A549 (cell line): ENCODE measurements at regions not wholly inside any gene's neighbourhood (a gene's known extent, or its start where the extent isn't known, plus 50 kb on each side); places are given as distances from the start of the nearest gene placed in this dataset.
"Not testable (repeated sequence)": the region's sequence is repeated elsewhere in the genome, so short reads cannot be mapped to it uniquely, and the experiment has no call there.

Experiments used
- ATAC-seq, 2 experiments: fragments of 200-7000 bp in 1 of 2; fragments of >200 bp in 1 of 2; cut with Nextera tagmentation in 1 of 2; cut with Tn5 transposase in 1 of 2; 3 replicates each; pipeline versions ENCODE4 v1.8.0 to v1.9.1; 2018 to 2020; ENCODE audit warnings: mild to moderate bottlenecking in 1 of 2, moderate library complexity in 1 of 2
- CTCF ChIA-PET: fragments of 300-600 bp; sonication (Branson Sonifier 250); formaldehyde crosslinking; extraction: SDS; loops from one replicate; lab custom pipeline; 2021; ENCODE audit warnings: antibody characterized with exemption, inconsistent platforms; lab: Yijun Ruan, JAX
- POLR2A ChIA-PET: fragments of 350-600 bp; formaldehyde crosslinking; extraction: SDS; loops from one replicate; lab custom pipeline; 2021; ENCODE audit warnings: antibody characterized with exemption, inconsistent platforms; lab: Yijun Ruan, JAX
- DNase-seq, 2 experiments: peaks; one replicate each; pipeline versions ENCODE4 v3.0.0 to v3.0.0-alpha.2; 2011 to 2016; ENCODE audit warnings: low read depth in 1 of 2, low spot score in 1 of 2
- FAIRE-seq: peaks from 2 replicates; lab custom pipeline; 2011; peaks lifted over from hg19 to GRCh38; lab: Jason Lieb, UNC
- H3K27ac ChIP-seq, 2 experiments: fragments of >200 bp; sonication (Bioruptor Twin); formaldehyde crosslinking; 3 replicates each; pipeline ENCODE4 v1.5.1; 2016 to 2017
- H3K4me1 ChIP-seq: fragments of >200 bp; sonication (Bioruptor Twin); formaldehyde crosslinking; 3 replicates; pipeline ENCODE4 v1.6.1; 2016
- H3K4me2 ChIP-seq: fragments of >200 bp; sonication (Bioruptor Twin); formaldehyde crosslinking; 3 replicates; pipeline ENCODE4 v1.6.1; 2016
- H3K4me3 ChIP-seq: fragments of >200 bp; sonication (Bioruptor Twin); formaldehyde crosslinking; 3 replicates; pipeline ENCODE4 v1.5.1; 2016
- H3K9me3 ChIP-seq: fragments of >200 bp; sonication (Bioruptor Twin); formaldehyde crosslinking; 3 replicates; pipeline ENCODE4 v1.6.1; 2016
- CHD2 ChIP-seq: fragments of 150-350 bp; IDR thresholded peaks from 2 replicates; pipeline ENCODE4 v1.6.1; 2014; ENCODE audit warnings: low read length; ENCODE audit not compliant: partially characterized antibody
- FOSB ChIP-seq: fragments of 250-450 bp; sonication (Bioruptor Pico); IDR thresholded peaks from 2 replicates; pipeline ENCODE4 v1.5.0; 2020; ENCODE audit warnings: mild to moderate bottlenecking, moderate library complexity
- FOSL2 ChIP-seq, 2 experiments: fragments of 450-650 bp in 1 of 2; fragments of >200 bp in 1 of 2; sonication (Bioruptor Twin) in 1 of 2; formaldehyde crosslinking; IDR thresholded peaks; 2 replicates each; pipeline versions ENCODE4 v1.5.0 to v1.6.1; 2016 to 2020; ENCODE audit warnings: mild to moderate bottlenecking in 1 of 2, moderate library complexity in 1 of 2
- HDAC2 ChIP-seq: fragments of 200-600 bp; sonication (generic); IDR thresholded peaks from 2 replicates; pipeline ENCODE4 v1.6.1; 2016
- JUN ChIP-seq, 2 experiments: fragments of >200 bp; sonication (Bioruptor Twin); formaldehyde crosslinking; IDR thresholded peaks; 2 replicates in 1 of 2; 3 replicates in 1 of 2; pipeline ENCODE4 v1.6.1; 2016 to 2017
- KDM5A ChIP-seq: fragments of 200-600 bp; sonication (generic); IDR thresholded peaks from 2 replicates; pipeline ENCODE4 v1.6.1; 2016; ENCODE audit warnings: antibody characterized with exemption, mild to moderate bottlenecking
- MAZ ChIP-seq: fragments of 150-350 bp; IDR thresholded peaks from 2 replicates; pipeline ENCODE4 v1.6.1; 2014; ENCODE audit warnings: antibody characterized with exemption, low read depth, low read length, borderline replicate concordance
- NFE2L2 ChIP-seq: fragments of 150-350 bp; conservative IDR thresholded peaks from 2 replicates; pipeline ENCODE4 v1.6.1; 2014; ENCODE audit warnings: low read length
- NR3C1 ChIP-seq: fragments of >200 bp; sonication (Bioruptor Twin); formaldehyde crosslinking; IDR thresholded peaks from 3 replicates; pipeline ENCODE4 v1.6.1; 2017
- PHF8 ChIP-seq: fragments of 200-600 bp; sonication (generic); IDR thresholded peaks from 2 replicates; pipeline ENCODE4 v1.6.1; 2016; ENCODE audit warnings: low read depth, mild to moderate bottlenecking, antibody characterized with exemption, moderate library complexity, borderline replicate concordance
- POLR2AphosphoS2 ChIP-seq: conservative IDR thresholded peaks from 2 replicates; pipeline ENCODE4 v1.6.1; 2012; ENCODE audit warnings: low read length, improper control_type of control experiment, inconsistent platforms
- RAD21 ChIP-seq, 2 experiments: fragments of >200 bp in 1 of 2; sonication (Bioruptor Twin) in 1 of 2; formaldehyde crosslinking in 1 of 2; IDR thresholded peaks in 1 of 2; conservative IDR thresholded peaks in 1 of 2; 2 replicates in 1 of 2; 3 replicates in 1 of 2; pipeline ENCODE4 v1.6.1; 2012 to 2018; ENCODE audit warnings: inconsistent platforms in 1 of 2
- ZNF302 ChIP-seq: fragments of 250-450 bp; sonication (Bioruptor Pico); IDR thresholded peaks from 2 replicates; pipeline ENCODE4 v1.9.0; 2021; ENCODE audit warnings: inconsistent platforms, mild to moderate bottlenecking, moderate library complexity
- ZSCAN20 ChIP-seq: fragments of 250-450 bp; sonication (Bioruptor Pico); IDR thresholded peaks from 2 replicates; pipeline ENCODE4 v1.8.0; 2022; ENCODE audit warnings: mild to moderate bottlenecking, moderate library complexity
- WGBS: methylation state at CpG from one replicate; pipeline ENCODE4 v1.1.6; 2017; ENCODE audit errors: missing lambda C conversion rate; 5-methylcytosine and 5-hydroxymethylcytosine counted together
- TF ChIP-seq, protein P1 (sequence below): IDR thresholded peaks from 2 replicates; pipeline ENCODE4 v1.6.1; 2012; ENCODE audit warnings: low read depth, borderline replicate concordance
- TF ChIP-seq, protein P2 (sequence below): fragments of 200-600 bp; sonication (generic); IDR thresholded peaks from 2 replicates; pipeline ENCODE4 v1.6.1; 2016; ENCODE audit warnings: antibody characterized with exemption, mild to moderate bottlenecking, moderate library complexity
- TF ChIP-seq, protein P3 (sequence below): fragments of >200 bp; sonication (Bioruptor Twin); formaldehyde crosslinking; IDR thresholded peaks from 2 replicates; pipeline ENCODE4 v1.6.1; 2016

DNA sequence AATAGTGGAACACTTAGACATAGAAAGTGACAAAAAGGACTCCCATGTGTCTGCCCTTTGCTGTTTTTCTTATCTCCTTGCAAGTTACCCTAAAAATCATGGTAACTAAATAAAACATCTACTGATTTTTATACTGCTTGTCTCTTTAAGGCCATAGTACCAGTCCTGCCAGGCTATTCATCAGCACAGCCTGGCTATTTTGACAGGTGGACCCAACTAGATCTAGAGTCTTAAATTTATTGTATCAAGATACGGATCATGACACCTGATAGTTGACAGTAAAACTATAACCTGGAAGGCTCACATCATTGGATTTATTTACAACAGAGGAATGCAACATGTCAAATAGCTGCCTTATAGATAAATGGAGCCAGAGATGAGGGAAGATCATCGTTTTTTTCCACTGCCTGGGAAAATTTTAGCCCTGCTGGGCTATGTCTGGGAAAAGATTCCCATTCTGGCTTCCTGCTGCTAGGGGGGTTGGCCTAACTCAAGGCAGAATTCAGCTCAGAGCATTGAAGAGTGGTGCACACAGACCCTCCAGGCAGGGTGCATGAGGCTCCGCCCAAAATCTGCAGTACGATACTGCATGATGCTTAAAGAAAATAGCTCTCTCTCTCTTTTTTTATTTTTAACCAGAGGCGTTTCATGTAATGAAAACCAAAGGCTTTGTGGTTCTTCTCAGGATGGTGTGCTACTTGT lies 292.0 kb upstream of the FZD8 start:
- Histone ChIP-seq H3K9me3 (no peaks in the 10 kb centered on the region), H3K4me1 (0 out of 3 replicates have a peak, but pooled peaks cover 3% of the 10 kb centered on the region), H3K4me2 (0 out of 3 replicates have a peak overlapping the region, but pooled peaks have one; percentile 14), H3K27ac (no peak overlapping the region), H3K4me3 (no peak overlapping the region)
- ChIA-PET POLR2A (no interaction called here), CTCF (no interaction called here)
- DNase-seq (no peak), ATAC-seq (no peak), FAIRE-seq (no peak)
- TF ChIP-seq POLR2AphosphoS2 (no peak), ZSCAN20 (no peak), HDAC2 (no peak), NR3C1 (no peak), PHF8 (no peak), ZNF302 (CRISPR knock-in tag) (no peak), NFE2L2 (no peak), MAZ (no peak), FOSL2 (IDR thresholded peaks at IDR 0.05) (no peak), FOSL2 (CRISPR knock-in tag; IDR thresholded peaks at IDR 0.05) (no peak), RAD21 (conservative IDR thresholded peaks at IDR 0.05 in 1 of 2, IDR thresholded peaks at IDR 0.05 in 1 of 2) (no peak)
- TF ChIP-seq, protein P1, sequence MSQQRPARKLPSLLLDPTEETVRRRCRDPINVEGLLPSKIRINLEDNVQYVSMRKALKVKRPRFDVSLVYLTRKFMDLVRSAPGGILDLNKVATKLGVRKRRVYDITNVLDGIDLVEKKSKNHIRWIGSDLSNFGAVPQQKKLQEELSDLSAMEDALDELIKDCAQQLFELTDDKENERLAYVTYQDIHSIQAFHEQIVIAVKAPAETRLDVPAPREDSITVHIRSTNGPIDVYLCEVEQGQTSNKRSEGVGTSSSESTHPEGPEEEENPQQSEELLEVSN: no peak
- TF ChIP-seq, protein P2, sequence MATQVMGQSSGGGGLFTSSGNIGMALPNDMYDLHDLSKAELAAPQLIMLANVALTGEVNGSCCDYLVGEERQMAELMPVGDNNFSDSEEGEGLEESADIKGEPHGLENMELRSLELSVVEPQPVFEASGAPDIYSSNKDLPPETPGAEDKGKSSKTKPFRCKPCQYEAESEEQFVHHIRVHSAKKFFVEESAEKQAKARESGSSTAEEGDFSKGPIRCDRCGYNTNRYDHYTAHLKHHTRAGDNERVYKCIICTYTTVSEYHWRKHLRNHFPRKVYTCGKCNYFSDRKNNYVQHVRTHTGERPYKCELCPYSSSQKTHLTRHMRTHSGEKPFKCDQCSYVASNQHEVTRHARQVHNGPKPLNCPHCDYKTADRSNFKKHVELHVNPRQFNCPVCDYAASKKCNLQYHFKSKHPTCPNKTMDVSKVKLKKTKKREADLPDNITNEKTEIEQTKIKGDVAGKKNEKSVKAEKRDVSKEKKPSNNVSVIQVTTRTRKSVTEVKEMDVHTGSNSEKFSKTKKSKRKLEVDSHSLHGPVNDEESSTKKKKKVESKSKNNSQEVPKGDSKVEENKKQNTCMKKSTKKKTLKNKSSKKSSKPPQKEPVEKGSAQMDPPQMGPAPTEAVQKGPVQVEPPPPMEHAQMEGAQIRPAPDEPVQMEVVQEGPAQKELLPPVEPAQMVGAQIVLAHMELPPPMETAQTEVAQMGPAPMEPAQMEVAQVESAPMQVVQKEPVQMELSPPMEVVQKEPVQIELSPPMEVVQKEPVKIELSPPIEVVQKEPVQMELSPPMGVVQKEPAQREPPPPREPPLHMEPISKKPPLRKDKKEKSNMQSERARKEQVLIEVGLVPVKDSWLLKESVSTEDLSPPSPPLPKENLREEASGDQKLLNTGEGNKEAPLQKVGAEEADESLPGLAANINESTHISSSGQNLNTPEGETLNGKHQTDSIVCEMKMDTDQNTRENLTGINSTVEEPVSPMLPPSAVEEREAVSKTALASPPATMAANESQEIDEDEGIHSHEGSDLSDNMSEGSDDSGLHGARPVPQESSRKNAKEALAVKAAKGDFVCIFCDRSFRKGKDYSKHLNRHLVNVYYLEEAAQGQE: no peak
- TF ChIP-seq, protein P3, sequence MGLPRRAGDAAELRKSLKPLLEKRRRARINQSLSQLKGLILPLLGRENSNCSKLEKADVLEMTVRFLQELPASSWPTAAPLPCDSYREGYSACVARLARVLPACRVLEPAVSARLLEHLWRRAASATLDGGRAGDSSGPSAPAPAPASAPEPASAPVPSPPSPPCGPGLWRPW: no peak
- WGBS: 54% methylated on average over 5 of the region's 5 CpGs

DNA sequence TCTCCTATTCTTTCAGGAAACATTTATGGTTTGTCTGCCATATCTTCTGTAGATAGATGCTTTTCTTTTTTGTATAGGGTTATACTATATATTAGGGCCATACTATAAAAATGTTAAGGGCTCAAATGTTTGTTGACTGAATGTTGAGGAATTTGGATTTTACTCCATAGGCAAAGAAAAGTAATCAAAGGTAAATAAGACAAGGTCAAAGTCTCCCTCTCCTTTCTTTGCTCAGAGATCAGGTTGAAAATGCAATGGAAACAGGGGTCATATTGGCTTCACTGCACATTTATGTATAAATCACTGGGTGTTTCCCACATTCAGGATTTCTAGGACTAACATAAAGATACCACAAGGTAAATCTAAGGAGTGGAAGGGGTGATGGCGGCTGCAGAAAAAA lies 291.4 kb upstream of the FZD8 start:
- Histone ChIP-seq H3K4me2 (0 out of 3 replicates have a peak overlapping the region, but pooled peaks have one; percentile 14), H3K4me3 (no peak overlapping the region), H3K4me1 (0 out of 3 replicates have a peak, but pooled peaks cover 3% of the 10 kb centered on the region), H3K9me3 (no peaks in the 10 kb centered on the region), H3K27ac (no peak overlapping the region)
- DNase-seq (no peak), ATAC-seq (no peak), FAIRE-seq (no peak)
- CTCF ChIA-PET: no interaction called here
- POLR2A ChIA-PET: no interaction called here
- WGBS: 39% methylated on average over 1 of the region's 1 CpG
- no peak for TF ChIP-seq NR3C1
- no peak for TF ChIP-seq FOSB
- TF ChIP-seq CHD2: no peak

DNA sequence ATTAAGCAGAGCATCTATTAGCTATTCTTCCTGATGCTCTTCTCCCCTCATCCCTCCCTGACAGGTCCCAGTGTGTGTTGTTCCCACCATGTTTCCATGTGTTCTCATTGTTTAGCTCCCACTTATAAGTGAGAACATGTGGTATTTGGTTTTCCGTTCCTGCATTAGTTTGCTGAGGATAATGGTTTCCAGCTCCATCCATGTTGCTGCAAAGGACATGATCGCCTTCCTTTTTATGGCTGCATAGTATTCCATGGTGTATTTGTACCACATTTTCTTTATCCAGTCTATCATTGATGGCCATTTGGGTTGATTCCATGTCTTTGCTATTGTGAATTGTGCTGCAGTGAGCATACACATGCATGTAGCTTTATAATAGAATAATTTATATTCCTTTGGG lies 287.9 kb upstream of the FZD8 start:
- H3K4me2 ChIP-seq, H3K27ac ChIP-seq, H3K9me3 ChIP-seq, FAIRE-seq, CTCF ChIA-PET, POLR2A ChIA-PET, ATAC-seq, DNase-seq, H3K4me3 ChIP-seq, H3K4me1 ChIP-seq: not testable (repeated sequence)
- 73% methylated on average over 2 of the region's 2 CpGs for WGBS

DNA sequence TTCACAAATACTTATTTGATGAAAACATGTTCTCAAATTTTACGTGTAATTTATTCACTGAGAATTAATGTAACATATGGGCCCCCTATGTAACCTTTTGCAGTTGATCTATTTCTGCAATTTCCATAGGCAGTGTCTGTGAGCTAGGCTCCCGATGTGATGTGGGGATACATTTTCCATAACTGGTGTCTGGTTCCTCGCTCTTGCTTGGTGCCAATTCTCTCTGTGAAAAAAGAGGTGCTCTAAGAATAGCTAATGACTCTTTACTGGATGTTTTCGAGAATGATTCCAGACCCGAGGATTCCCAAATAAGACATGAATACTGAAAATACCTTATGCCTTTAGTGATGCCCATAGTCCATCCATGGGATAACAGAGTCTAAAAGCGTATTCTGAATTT lies 286.7 kb upstream of the FZD8 start:
- Histone ChIP-seq H3K27ac (no peak overlapping the region), H3K4me3 (no peak overlapping the region), H3K4me2 (no peak overlapping the region), H3K9me3 (no peaks in the 10 kb centered on the region), H3K4me1 (peaks cover 8% of the 10 kb centered on the region; the same call in 1 of the 3 replicates)
- FAIRE-seq (no peak), DNase-seq (no peak), ATAC-seq (no peak)
- ChIA-PET POLR2A (no interaction called here), CTCF (no interaction called here)
- TF ChIP-seq NR3C1 (no peak), JUN (IDR thresholded peaks at IDR 0.05) (no peak), KDM5A (no peak)
- TF ChIP-seq, protein P1: no peak
- WGBS: 53% methylated on average over 6 of the region's 6 CpGs
